K562 (cell line): ENCODE measurements at regions not wholly inside any gene's neighbourhood (a gene's known extent, or its start where the extent isn't known, plus 50 kb on each side); places are given as distances from the start of the nearest gene placed in this dataset.

Source experiments
- ATAC-seq: fragments of 200-7000 bp; cut with Tn5 transposase; 3 replicates; pipeline ENCODE4 v1.9.1; 2020; ENCODE audit warnings: moderate library complexity
- BruUV-seq: library from RNA; stranded (reverse); fragments of 400-500 nt; replicated peaks from 2 replicates; lab custom pipeline; 2021; lab: Mats Ljungman, UMichigan
- CTCF ChIA-PET: fragments of 300-600 bp; formaldehyde crosslinking; extraction: SDS; loops from one replicate; lab custom pipeline; 2021; ENCODE audit warnings: low intra/inter-chr PET ratio; lab: Yijun Ruan, JAX
- POLR2A ChIA-PET: fragments of 300-600, 350-650 bp; sonication (Branson Sonifier 250); formaldehyde crosslinking; extraction: SDS; loops from one replicate; lab custom pipeline; 2021; ENCODE audit warnings: antibody characterized with exemption, inconsistent platforms; lab: Yijun Ruan, JAX
- DNase-seq, 4 experiments: peaks; one replicate each; pipeline versions ENCODE4 v3.0.0 to v3.0.0-alpha.2; 2011 to 2018; ENCODE audit warnings: low spot score in 3 of 4, mixed read lengths in 3 of 4; ENCODE audit errors: extremely low read depth in 1 of 4
- FAIRE-seq: peaks from 2 replicates; lab custom pipeline; 2011; peaks lifted over from hg19 to GRCh38; lab: Jason Lieb, UNC
- H2AFZ ChIP-seq: 2 replicates; pipeline ENCODE4 v1.6.0; 2011; ENCODE audit warnings: low read depth, low read length, control low read depth, inconsistent platforms
- H3K27ac ChIP-seq: fragments of 200-600 bp; 3 replicates; pipeline ENCODE4 v1.8.0; 2011; ENCODE audit warnings: low read depth, mild to moderate bottlenecking, control low read depth, inconsistent platforms, low read length, moderate library complexity, mixed read lengths; ENCODE audit errors: extremely low read depth
- H3K27me3 ChIP-seq, 2 experiments: fragments of 300-600 bp in 1 of 2; 2 replicates in 1 of 2; 3 replicates in 1 of 2; pipeline versions ENCODE4 v1.6.0 to v1.8.0; 2011; ENCODE audit warnings: inconsistent platforms in 2 of 2, low read length in 2 of 2, mild to moderate bottlenecking in 1 of 2, mixed read lengths in 1 of 2, moderate library complexity in 1 of 2; ENCODE audit not compliant: control insufficient read depth in 2 of 2, insufficient read depth in 2 of 2
- H3K36me3 ChIP-seq: fragments of 300-600 bp; 3 replicates; pipeline ENCODE4 v1.8.0; 2011; ENCODE audit warnings: mild to moderate bottlenecking, low read length, inconsistent platforms; ENCODE audit not compliant: control insufficient read depth, insufficient read depth
- H3K4me1 ChIP-seq, 2 experiments: fragments of 200-600 bp in 1 of 2; replicated peaks in 1 of 2; 2 replicates in 1 of 2; 3 replicates in 1 of 2; pipeline versions ENCODE4 v1.5.1 to v1.8.0; 2011; ENCODE audit warnings: inconsistent platforms in 2 of 2, low read length in 2 of 2, mild to moderate bottlenecking in 1 of 2, mixed read lengths in 1 of 2, moderate library complexity in 1 of 2; ENCODE audit not compliant: control insufficient read depth in 2 of 2, insufficient read depth in 2 of 2
- H3K4me2 ChIP-seq: 2 replicates; pipeline ENCODE4 v1.6.1; 2011; ENCODE audit warnings: low read length, control low read depth, inconsistent platforms, mixed read lengths; ENCODE audit not compliant: insufficient read depth
- H3K4me3 ChIP-seq: fragments of 200-600 bp; sonication (generic), shearing (Covaris generic); 2 replicates; pipeline ENCODE4 v1.5.1; 2016; ENCODE audit warnings: control low read depth, inconsistent platforms
- H3K79me2 ChIP-seq: fragments of 200-600 bp; 3 replicates; pipeline ENCODE4 v1.8.0; 2011; ENCODE audit warnings: low read length, inconsistent platforms; ENCODE audit not compliant: control insufficient read depth, insufficient read depth
- H3K9ac ChIP-seq, 2 experiments: 2 replicates each; pipeline versions ENCODE4 v1.6.0 to v1.6.1; 2011; ENCODE audit warnings: low read depth in 2 of 2, low read length in 2 of 2, control low read depth in 1 of 2, inconsistent platforms in 1 of 2, mild to moderate bottlenecking in 1 of 2, mixed read lengths in 1 of 2; ENCODE audit not compliant: insufficient read depth in 1 of 2
- H3K9me1 ChIP-seq: one replicate; pipeline ENCODE4 v1.6.0; 2011; ENCODE audit warnings: inconsistent platforms, mild to moderate bottlenecking, low read length, moderate library complexity; ENCODE audit not compliant: control insufficient read depth, insufficient read depth
- H3K9me3 ChIP-seq: replicated peaks from 2 replicates; pipeline ENCODE4 v1.5.1; 2011; ENCODE audit warnings: low read depth, low read length, inconsistent platforms; ENCODE audit not compliant: control insufficient read depth, insufficient read depth
- H4K20me1 ChIP-seq: replicated peaks from 2 replicates; pipeline ENCODE4 v1.6.1; 2011; ENCODE audit warnings: low read length, inconsistent platforms, mixed read lengths; ENCODE audit not compliant: control insufficient read depth, insufficient read depth
- ATF1 ChIP-seq, 2 experiments: fragments of 450-650 bp in 1 of 2; IDR thresholded peaks; 2 replicates each; pipeline ENCODE4 v1.6.1; 2016; ENCODE audit warnings: missing compliant biosample characterization in 1 of 2, missing genetic modification characterization in 1 of 2
- ZNF408 ChIP-seq: fragments of 250-450 bp; sonication (Bioruptor Pico); IDR thresholded peaks from 2 replicates; pipeline ENCODE4 v1.4.0; 2020; ENCODE audit warnings: low read depth, mild to moderate bottlenecking, moderate library complexity
- ZSCAN32 ChIP-seq: fragments of 450-650 bp; formaldehyde crosslinking; IDR thresholded peaks from 2 replicates; pipeline ENCODE4 v1.4.0; 2020; ENCODE audit warnings: mild to moderate bottlenecking, moderate library complexity
- in situ Hi-C: fragments of 300-500 bp; cut with MboI; formaldehyde crosslinking; loops from 4 replicates; pipeline ENCODE4 v1.15.0; 2018; ENCODE audit warnings: inconsistent platforms, mixed read lengths
- intact Hi-C: fragments of 100-400 bp; cut with micrococcal nuclease; formaldehyde crosslinking; loops from 2 replicates; pipeline ENCODE4 v1.14.2; 2022
- TF ChIP-seq, protein P1 (sequence below): fragments of 450-650 bp; formaldehyde crosslinking; IDR thresholded peaks from 2 replicates; pipeline ENCODE4 v1.4.0; 2020; ENCODE audit warnings: mild to moderate bottlenecking, moderate library complexity
- TF ChIP-seq, protein P2 (sequence below): fragments of 250-450 bp; sonication (Bioruptor Pico); IDR thresholded peaks from 2 replicates; pipeline ENCODE4 v1.5.0; 2020; ENCODE audit warnings: mild to moderate bottlenecking, borderline replicate concordance
- TF ChIP-seq, protein P3 (sequence below): sonication (generic); formaldehyde crosslinking; IDR thresholded peaks from 2 replicates; pipeline ENCODE4 v1.8.1; 2023; ENCODE audit warnings: mild to moderate bottlenecking, missing genetic modification reagents

DNA sequence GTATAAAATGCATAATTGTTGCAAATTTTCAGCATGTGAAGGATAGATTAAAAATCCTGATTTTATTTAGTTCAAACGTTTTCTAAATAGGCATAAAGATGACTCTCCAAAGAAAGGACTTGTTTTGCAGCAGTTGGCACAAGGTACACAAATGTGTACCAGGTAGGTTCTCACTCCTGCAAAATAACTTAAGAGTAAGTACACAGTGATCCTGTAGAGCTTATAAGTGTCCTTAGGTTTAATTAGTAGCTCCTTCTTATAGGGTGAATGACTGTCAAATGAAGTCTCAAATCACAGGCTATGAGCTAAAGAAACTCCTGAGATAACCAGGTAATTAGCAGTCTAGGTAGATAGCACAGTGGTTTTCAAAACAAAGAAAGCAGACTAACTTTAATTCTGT lies 330.6 kb upstream of the MDGA2 start (continued):
- TF ChIP-seq, protein P1, sequence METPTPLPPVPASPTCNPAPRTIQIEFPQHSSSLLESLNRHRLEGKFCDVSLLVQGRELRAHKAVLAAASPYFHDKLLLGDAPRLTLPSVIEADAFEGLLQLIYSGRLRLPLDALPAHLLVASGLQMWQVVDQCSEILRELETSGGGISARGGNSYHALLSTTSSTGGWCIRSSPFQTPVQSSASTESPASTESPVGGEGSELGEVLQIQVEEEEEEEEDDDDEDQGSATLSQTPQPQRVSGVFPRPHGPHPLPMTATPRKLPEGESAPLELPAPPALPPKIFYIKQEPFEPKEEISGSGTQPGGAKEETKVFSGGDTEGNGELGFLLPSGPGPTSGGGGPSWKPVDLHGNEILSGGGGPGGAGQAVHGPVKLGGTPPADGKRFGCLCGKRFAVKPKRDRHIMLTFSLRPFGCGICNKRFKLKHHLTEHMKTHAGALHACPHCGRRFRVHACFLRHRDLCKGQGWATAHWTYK (CRISPR knock-in tag): no peak
- TF ChIP-seq, protein P2, sequence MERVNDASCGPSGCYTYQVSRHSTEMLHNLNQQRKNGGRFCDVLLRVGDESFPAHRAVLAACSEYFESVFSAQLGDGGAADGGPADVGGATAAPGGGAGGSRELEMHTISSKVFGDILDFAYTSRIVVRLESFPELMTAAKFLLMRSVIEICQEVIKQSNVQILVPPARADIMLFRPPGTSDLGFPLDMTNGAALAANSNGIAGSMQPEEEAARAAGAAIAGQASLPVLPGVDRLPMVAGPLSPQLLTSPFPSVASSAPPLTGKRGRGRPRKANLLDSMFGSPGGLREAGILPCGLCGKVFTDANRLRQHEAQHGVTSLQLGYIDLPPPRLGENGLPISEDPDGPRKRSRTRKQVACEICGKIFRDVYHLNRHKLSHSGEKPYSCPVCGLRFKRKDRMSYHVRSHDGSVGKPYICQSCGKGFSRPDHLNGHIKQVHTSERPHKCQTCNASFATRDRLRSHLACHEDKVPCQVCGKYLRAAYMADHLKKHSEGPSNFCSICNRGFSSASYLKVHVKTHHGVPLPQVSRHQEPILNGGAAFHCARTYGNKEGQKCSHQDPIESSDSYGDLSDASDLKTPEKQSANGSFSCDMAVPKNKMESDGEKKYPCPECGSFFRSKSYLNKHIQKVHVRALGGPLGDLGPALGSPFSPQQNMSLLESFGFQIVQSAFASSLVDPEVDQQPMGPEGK (CRISPR knock-in tag): no peak
- TF ChIP-seq ZNF408: no peak

DNA sequence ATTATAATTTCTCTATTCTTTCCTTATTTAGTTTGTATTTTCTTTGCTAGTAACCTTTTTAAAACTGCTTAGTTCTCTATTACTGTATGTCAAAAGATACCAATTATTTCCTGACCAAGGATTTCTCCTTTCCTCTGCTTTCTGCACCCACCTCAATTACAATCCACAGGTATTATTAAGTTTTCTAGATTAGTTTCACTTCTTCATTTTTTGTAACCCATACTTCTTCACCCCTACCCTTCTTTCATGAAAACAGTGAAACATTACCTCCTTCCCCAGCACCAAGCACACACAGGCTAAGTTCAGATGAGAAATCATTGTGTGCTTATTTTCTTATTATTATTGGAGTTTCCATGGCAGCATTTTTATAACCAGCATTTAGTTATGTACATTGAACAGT lies 318.5 kb upstream of the MDGA2 start:
- no peak for DNase-seq
- TF ChIP-seq ZSCAN32 (CRISPR knock-in tag) (no peak), ATF1 (CRISPR knock-in tag; IDR thresholded peaks at IDR 0.05) (no peak), ATF1 (tag; IDR thresholded peaks at IDR 0.05) (no peak)
- TF ChIP-seq, protein P3, sequence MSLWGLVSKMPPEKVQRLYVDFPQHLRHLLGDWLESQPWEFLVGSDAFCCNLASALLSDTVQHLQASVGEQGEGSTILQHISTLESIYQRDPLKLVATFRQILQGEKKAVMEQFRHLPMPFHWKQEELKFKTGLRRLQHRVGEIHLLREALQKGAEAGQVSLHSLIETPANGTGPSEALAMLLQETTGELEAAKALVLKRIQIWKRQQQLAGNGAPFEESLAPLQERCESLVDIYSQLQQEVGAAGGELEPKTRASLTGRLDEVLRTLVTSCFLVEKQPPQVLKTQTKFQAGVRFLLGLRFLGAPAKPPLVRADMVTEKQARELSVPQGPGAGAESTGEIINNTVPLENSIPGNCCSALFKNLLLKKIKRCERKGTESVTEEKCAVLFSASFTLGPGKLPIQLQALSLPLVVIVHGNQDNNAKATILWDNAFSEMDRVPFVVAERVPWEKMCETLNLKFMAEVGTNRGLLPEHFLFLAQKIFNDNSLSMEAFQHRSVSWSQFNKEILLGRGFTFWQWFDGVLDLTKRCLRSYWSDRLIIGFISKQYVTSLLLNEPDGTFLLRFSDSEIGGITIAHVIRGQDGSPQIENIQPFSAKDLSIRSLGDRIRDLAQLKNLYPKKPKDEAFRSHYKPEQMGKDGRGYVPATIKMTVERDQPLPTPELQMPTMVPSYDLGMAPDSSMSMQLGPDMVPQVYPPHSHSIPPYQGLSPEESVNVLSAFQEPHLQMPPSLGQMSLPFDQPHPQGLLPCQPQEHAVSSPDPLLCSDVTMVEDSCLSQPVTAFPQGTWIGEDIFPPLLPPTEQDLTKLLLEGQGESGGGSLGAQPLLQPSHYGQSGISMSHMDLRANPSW (CRISPR knock-in tag): no peak
- ATAC-seq: no peak
- H3K4me1 ChIP-seq: no peaks in the 10 kb centered on the region
- no peaks in the 10 kb centered on the region; the same call in 1 of the 2 replicates for H3K9me3 ChIP-seq
- ChIA-PET CTCF (no interaction called here), POLR2A (no interaction called here)
- no peaks in the 10 kb centered on the region for H3K9me1 ChIP-seq
- H3K79me2 ChIP-seq: no peaks in the 10 kb centered on the region
- in situ Hi-C loops (no loop called here), intact Hi-C loops (no loop called here)
- H2AFZ ChIP-seq: no peak overlapping the region
- H3K27ac ChIP-seq: no peak overlapping the region
- FAIRE-seq: no peak
- no peak overlapping the region for H3K9ac ChIP-seq
- H4K20me1 ChIP-seq: no peaks in the 10 kb centered on the region
- H3K36me3 ChIP-seq: no peaks in the 10 kb centered on the region
- H3K27me3 ChIP-seq: no peaks in the 10 kb centered on the region
- H3K4me3 ChIP-seq: no peak overlapping the region
- no TSS peak for BruUV-seq
- H3K4me2 ChIP-seq: no peak overlapping the region
